Renal pelvis (tissue), 1 donor: ENCODE measurements at regions not wholly inside any gene's neighbourhood (a gene's known extent, or its start where the extent isn't known, plus 50 kb on each side); places are given as distances from the start of the nearest gene placed in this dataset.
"Not testable (repeated sequence)": the region's sequence is repeated elsewhere in the genome, so short reads cannot be mapped to it uniquely, and the experiment has no call there.

Source experiments
- DNase-seq: peaks from one replicate; pipeline ENCODE4 v3.0.0-alpha.2; 2013

DNA sequence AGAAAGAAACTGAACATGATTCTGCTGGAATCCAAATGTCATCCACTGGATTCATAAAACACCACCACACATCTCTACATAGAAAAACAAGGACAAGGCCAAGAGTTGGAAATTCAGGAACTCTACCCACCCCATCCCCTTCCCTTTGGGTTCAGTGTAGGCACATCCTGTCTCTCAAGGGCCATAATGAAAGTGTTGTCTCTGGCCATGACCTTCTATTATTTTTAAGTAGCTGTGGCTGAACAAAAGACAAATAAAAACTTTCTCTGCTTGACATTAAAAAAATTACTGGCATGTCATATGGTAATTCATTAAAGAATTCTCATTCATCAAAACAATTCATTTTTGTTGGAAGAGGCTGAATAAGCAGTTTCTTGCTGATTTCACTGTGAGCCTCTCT, 54.9 kb upstream of the ZBTB18 start:
- DNase-seq = no peak

DNA sequence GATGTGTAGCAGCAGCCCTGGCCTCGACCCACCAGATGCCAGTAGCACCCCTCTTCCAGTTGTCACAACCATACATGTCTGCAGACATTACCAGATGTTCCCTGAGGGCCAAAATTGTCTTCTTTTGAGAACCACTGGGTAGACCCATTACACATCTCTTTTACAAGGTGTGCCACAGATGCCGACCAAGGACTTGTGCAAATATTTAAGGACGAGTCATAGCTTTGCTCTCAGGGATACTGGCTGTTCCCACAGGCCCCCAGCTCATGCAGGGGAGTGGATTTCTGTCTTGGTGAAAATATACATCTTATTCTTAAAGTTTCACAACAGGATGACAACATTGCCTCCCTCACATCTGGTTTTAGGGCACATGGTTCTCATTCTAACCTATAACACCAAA, 59.4 kb upstream of the ZBTB18 start:
- no peak for DNase-seq

DNA sequence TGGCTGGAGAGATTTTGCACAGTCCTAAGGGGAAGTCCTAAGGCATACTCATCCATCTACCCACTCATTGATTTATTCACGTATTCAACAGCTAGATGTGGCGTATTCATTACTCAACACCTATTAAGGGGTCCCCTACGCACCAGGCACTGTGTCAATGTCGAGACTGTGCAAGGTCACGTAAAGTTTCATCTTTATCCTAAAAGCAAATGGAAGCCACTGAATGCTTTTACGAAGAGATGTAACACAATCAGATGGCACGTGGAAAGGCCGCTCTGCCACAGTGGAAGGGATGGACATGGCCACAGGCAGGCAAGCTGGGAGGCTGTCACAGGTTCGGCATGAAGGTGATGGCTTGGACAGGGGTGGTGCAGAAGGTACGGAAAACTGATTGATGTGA, 66.3 kb upstream of the ZBTB18 start:
- no peak for DNase-seq

DNA sequence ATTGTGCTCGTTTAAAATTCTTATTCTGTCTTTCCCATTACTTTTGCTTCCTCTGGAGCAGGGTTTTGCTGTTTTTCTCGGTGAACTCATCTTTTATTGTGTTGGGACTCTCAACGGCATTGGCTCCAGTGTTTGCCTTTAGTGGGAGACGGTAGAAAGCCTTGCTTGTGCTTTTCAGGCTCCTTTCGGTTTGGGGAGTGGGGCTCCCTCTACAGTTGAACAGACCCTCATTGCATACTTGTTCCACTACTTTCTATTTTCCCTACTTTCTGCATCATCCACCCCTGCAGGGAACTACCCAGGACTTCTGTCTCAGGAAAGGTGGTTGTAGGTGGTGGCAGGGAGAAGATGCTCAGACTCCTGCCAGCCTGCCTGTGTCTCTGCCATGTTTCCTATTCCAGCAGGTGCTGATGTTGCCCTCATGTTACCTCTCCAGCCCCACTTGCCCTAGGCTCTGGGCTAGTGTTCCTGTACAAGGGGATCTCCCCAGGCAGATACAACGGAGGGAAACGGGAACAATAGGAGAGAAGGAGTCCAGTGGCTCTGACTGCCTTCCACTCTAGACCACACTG, 68.5 kb upstream of the ZBTB18 start:
- DNase-seq = no peak

DNA sequence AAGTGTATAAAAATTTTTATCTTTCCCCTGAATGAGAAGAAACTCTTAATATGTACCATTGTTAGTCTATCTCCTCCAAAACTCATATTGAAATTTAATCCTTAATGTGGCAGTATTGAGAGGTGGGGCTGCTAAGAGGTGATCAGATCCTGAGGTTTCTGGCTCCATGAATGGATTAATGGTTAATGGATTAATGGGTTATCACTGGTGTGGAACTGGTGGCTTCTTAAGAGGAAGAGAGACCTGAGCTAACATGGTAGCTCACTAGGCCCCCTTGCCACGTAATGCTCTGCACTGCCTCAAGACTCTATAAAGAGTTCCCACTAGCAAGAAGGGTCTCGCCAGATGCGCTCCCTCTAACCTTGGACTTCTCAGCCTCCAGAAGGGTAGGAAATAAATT, 70.6 kb upstream of the ZBTB18 start:
- DNase-seq = no peak

DNA sequence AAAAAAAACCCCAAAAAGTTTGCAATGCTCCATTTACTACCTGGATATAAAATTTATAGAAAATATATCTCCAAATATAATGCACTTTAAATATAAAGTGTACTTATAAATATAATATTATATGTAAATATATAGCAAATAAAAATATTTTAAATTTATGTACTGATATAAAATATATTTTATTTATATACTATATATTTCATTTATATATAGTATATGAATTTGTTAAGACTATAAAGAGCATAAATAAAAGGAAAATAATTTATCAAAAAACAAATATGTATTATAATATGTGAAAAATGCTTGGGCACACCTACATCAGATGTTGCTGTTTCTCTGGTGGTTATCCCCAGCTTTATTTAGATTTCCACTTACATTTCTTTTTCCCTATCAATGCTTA, 71.0 kb upstream of the ZBTB18 start:
- DNase-seq = no peak

DNA sequence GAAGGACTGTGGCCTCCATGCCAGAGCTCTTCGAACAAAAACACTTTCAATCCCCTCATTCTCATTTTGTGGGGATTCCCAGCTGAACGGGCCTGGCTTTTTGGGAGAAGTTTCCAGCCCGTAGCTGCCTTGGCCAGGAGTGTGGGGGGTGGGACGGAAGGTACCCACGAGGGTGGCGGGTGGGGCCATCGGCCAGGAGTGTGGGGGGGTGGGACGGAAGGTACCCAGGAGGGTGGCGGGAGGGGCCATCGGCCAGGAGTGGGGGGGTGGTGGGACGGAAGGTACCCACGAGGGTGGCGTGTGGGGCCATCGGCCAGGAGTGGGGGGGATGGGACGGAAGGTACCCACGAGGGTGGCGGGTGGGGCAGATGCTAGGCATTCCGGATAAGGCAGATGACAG, 71.7 kb upstream of the ZBTB18 start:
- DNase-seq = no peak

DNA sequence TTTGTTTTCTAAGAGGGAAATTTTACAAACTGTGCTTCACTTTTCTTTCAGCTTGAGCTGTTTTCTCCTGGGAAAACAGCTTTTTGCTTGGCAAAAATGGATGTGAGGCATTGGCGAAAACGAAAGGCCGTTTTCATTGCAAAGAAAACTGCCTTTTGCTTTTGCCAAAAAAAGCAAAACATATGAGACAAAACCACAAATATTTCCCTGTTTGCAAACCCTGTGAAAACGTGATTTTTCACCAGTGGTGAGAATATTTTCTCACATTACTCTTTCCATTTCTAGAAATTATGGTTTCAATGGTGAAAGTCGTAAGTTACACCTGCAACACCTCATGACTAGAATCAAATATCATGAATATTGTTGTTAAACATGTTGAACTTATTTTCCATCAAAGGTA, 74.0 kb upstream of the ZBTB18 start:
- DNase-seq = no peak

DNA sequence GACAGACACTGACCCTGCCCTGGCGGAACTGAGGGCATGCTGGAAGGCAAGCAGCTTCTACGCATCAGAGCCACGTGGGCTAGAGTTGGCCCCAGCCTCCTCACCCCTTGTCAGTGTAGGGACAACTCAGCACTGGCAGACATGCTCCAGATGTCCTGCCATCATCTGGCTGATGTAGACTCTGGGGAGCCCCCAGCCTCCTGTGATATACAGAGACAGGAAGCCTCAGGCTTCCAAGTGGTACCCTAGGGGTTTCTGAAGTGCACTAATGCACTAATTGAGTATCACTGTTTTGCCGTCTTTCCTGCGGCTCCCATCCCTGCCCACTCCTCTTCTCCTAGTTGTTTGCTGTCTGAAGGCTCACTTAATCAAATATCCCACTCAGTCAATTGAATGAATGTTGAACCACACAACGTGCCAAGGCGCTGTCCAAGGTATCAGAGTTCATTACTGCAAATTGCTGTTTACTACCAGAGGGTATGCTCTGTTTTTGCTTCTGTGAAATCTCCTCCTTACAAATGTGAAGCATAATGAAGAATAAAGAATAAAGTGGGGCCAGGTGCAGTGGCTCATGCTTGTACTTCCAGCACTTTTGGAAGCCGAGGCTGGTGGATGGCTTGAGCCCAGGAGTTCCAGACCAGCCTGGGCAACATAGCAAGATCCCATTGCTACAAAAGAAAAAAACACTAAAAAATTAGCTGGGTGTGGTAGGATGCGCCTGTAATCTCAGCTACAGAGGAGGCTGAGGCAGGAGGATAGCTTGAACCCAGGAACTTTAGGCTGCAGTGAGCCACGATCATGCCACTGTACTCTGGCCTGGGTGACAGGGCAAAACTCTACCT, 76.4 kb upstream of the ZBTB18 start:
- DNase-seq = peak; percentile 23

DNA sequence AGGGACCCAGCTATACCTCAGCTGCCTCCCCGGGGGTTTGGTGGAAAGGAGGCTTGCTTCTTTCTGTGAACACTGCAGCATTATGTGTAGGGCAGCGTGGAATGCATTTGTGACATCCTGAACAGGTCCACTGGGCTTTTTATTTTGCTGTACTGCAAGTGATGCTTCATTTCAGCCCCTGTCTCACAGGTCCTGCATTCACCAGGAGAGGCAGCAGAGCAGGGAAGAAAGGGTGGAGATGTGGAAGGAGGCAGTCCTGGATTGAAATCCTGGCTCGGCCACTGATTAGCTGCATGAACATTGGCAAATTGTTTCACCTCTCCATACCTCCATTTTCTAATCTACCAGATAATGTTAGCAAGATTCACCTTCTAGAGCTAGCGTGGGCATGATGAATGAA, 77.9 kb upstream of the ZBTB18 start:
- DNase-seq = no peak

DNA sequence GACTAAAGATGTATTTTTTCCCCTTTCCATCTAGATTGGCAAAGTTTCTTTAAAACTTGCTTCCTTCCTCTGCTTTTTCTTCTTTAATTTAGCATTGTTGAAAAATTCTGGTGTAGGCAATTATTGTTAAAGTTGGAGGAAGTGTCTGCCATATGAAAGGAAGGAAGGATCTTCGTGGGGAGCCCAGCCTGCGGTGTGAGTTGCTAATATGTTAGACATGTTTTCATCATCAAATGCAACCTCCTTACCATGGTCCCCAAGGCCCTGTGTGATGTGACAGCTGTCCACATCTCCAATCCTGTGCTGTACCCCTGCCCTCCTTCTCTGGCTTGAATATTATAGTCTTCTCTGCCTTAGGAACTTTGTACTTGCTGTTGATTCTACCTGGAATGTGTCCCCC, 81.0 kb upstream of the ZBTB18 start:
- DNase-seq = no peak

DNA sequence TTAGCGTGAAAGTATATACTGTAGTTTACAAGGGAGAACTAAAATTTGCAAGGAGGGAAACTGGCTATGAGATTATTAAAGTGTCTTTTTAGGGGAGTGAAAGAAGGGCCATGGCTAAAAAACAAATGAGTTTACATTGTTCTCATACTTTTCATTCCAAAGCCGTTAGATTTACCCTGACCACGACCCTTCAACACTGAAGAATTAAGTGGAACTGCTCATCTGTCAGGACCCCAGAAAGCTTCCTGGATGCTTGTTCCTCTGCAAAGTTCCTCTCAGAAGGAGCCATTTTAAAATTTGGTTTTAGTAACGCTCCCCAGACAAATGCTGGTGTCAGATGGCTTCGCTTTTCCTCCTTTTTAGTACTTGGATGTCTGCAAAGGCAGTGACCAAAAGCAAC, 82.7 kb upstream of the ZBTB18 start:
- DNase-seq = no peak

DNA sequence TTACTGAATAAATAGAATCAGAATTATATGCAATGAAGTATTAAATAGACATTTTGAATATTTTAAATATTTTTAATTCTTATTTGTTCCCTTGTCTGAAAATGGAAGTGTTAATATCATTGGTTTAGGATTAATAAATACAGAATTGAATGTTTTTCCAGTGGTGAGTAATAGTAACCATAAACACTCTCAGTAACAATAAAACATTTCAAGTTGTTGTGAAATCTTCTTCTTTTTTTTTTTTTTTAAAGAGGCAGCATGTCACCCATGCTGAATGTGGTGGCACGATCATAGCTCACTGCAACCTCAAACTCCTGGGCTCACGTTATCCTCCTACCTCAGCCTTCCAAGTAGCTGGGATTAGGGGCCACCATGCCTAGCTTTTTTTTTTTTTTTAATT, 86.2 kb upstream of the ZBTB18 start:
- DNase-seq = no peak

DNA sequence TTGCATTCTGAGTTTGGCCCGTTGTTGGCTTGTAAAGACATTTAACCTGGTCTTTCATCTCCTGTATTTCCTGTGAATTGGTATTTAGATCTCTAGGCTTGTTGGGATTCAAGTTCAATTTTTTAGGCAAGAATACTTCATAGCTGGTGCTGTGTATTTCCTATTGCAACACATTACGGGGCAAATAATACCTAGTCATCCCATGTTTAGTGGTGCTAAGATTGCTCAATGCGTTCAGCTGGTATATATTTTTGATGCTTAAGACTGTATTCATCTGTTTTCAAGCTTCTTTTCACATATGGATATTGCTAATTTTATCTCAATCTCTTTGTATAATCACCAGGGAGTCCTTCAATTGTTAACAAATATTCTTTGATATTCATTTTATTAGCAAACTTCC, 87.5 kb upstream of the ZBTB18 start:
- DNase-seq = no peak

DNA sequence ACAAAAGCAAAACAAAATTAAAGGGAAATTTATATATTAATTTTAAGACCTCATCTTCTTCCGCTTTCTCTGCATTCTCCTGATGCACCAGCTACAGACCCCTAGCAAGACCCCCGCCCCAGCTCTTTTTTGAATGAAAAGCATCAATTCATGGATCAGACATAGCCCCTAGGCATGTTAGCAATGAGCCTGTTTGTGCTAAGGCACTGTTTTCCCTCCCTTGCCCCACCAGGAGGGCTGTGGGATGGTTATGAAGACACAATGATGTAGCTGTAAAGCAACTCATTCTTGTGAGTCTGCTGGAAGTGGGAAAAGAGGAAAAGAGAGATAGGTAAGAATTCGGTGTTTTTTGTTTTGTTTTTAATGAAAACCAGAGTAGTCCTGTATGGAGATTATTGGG, 88.5 kb upstream of the ZBTB18 start:
- DNase-seq = no peak

DNA sequence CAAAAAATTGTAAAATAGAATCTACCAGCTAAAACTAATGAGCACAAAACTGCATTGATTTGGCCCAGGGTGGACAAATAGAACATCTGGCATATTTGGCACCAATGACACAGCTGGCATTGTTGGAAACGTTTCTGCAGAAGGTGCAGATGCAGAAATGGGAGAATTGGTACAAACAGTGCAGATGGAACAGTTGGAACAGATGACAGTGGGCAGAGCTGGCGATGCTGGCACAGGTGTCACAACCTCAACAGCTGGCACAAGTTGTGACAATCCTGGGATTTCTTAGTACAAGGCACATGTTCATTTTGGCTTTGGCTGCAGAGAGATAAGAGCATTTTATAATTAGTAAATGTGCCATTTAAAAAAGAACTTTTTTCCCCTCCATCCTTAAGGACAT, 91.1 kb upstream of the ZBTB18 start:
- no peak for DNase-seq

DNA sequence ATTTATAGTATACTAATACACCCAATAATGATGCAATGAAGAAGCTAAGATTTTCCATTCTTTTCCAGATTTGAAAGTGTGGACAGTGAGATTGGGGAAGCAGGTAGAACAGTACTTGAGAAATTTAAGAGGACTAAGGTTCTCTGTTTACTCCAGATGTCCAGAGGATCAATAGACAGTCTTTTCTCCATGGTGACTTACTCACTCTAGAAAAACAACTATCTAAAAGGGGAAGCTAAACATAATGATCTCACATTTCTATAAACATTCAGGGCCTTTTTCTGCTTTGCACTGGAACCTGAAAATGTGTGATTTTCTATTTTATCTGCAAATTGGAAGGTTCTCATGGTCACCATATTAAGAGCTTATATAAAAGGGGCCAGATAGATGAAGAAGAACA, 93.9 kb upstream of the ZBTB18 start:
- DNase-seq = no peak

DNA sequence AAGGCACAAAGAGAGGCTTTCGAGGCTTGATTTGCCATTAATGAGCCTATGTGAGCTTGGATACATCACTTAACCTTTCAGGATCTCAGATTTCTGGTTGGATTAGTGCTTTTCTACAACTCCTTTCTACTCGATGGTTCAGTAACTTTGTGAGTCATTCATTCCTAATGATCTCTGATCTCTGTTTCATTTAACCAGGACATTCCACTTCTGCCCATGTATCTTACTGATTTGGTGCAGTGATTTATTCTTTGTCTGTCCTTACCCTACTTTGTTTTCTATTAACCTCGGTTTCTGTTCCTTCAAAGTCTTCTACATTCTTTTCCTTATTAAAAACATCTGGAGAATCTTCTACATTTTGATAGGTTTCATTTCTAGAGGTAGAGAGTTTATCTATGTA, 94.6 kb upstream of the ZBTB18 start:
- no peak for DNase-seq

DNA sequence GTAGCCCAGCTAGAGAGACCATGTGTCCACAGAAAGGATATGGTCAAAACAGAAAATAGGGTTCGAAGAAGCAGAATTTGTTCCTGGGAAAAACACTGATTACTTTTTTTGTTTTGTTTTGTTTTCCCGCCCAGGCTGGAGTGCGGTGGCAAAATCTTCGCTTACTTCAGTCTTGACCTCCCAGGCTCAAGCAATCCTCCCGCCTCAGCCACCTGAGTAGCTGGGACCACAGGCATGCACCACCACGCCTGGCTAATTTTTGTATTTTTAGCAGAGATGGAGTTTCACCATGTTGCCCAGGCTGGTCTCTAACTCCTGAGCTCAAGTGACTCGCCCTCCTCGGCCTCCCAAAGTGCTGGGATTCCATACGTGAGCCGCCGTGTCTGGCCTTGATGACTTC, 99.9 kb upstream of the ZBTB18 start:
- DNase-seq = not testable (repeated sequence)

DNA sequence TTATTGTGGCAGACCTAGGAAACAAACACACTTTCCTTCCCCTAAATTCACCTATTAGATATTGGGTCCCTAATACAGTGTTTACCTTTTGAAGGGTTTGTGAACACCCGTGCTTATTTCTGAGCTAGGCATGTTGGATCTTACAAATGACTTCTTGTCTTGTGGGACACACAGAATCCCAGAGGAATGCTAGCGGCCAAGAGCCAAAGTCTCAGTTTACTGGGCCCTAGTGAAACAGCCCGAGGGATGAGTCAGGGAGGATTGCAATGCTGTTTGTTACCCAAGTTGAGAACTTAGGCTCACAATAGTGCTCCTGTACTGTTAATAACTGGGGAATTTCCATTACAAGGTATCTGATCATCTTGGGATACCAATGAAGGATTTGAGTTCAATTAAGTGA, 100.1 kb upstream of the AKT3 start:
- no peak for DNase-seq

DNA sequence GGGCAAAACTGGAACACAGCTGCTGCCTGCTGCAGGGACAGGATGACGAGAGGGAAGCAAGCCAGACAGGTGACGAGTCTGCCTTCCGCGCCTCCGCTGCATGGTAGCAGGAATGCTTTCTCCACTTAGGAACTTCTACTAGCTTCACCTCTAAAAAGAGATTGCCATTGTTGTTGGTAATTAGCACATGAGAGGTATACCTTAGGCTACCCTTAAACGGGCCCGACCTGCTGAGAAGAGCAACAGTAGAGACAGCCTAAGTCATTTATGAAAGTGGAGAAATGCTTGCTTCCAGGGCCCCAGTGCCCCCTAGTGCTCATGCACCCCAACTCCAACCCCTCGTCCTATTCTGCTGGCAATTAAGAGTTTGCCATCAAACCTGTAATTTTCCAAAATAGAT, 96.9 kb upstream of the AKT3 start:
- DNase-seq = no peak

DNA sequence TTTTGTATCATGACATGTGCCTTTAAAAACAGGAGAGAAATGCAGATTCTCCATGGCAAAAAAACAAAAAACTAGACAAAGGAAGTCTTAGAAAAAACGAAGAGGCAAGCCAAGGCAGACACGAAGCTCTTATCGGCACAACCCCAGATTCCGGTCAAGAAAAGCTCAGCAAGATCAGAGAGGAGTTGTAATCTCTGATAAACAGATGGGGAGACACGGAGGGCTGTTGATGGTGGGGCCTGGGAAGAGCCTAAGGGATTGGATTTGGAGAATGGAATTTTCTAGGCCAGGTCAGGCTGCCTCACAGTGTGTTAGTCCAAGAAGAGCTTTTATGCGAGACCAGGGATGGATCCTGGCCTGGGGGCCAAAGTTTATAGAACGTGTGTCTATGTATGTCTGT, 96.2 kb upstream of the AKT3 start:
- no peak for DNase-seq

DNA sequence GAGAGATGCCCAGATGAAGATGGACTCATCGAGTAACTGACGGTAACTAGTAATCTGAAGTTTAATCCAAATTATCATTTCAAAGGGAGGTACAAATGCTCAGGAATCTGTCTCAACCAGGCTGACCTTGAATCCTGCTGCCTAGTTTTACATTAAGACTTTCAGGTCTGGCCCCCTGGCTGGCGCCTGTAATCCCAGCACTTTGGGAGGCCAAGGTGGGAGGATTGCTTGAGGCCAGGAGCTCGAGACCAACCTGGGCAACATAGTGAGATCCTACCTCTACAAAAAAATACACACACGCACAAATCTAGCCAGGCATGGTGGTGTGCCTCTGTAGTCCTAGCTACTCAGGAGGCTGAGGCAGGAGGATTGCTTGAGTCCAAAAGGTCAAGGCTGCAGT, 95.7 kb upstream of the AKT3 start:
- DNase-seq = no peak
